ENCODE measurements at regions not wholly inside any gene's neighbourhood (a gene's known extent, or its start where the extent isn't known, plus 50 kb on each side); places are given as distances from the start of the nearest gene placed in this dataset.

DNA sequence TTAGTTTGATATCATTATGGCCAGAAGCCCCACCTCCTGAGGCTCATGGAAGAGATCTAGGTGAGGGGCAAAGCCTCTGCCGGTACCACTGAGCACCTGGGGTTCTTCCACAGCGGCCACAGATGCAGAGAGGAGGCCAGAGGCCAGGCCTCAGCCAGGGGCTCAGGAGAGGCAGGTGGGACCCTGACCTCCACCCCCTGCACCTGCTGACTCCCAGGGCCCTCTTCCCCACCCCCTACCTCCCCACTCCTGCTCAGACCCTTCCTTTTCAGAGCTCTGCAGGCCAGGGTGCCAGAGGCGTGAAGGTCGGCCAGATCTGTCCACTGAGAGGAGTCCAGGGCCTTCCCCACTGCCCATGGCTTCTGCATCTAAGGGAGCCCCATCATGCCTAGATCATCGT lies 178.7 kb upstream of the PPP2R2D start:
- no peak overlapping the region for H3K4me3 ChIP-seq (ENCODE audit: low read length)
- DNase-seq (ENCODE audit: low read depth), result no peak
- H3K9ac ChIP-seq (ENCODE audit: low read length), result no peak overlapping the region
- H3K36me3 ChIP-seq (ENCODE audit: control insufficient read depth, insufficient read depth, low read length, severe bottlenecking), result no peaks in the 10 kb centered on the region
- peaks cover 3% of the 10 kb centered on the region for H3K27me3 ChIP-seq (replicated peaks; ENCODE audit: control insufficient read depth, insufficient read depth, low read length)
- no peaks in the 10 kb centered on the region for H3K4me1 ChIP-seq (ENCODE audit: control insufficient read depth, insufficient read depth, low read length)
- no peaks in the 10 kb centered on the region for H3K9me3 ChIP-seq (ENCODE audit: control insufficient read depth, low read length)

DNA sequence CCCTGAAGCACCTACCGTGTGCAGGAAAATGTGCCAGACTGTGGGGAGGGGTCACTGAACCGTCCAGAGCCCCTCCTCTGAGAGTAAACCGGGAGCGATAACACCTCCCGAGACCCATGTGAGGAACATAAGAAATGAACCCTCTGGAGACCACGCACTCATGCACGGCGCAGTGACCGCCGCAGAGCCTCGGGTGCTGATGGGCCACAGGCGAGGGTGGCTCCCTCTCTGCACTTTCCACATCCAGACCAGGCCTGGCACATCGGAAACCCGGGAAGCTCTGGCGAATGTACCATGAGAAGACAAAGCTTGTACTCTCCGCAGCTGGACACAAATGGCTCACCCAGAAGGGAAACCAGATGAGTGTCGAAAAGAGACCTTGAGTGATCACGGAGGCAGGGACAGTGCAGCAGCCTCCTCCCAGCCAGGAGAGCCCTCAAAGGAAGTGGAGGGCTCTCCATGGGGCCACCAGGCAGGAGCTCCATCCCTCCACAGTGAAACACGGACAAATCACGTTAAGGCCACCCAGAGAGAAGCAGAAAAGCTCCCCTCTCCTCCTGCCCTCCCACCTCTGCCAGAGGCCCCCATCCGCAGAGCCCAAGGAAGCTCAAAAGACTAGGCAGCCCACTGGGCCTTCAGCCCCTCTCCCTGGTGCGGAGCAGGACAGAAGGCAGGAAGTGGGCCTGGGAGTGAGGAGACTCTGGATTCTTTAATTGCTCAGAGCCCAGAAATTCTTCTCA lies 178.1 kb upstream of the PPP2R2D start:
- Histone ChIP-seq H3K4me3 (ENCODE audit: low read length) (no peak overlapping the region), H3K36me3 (ENCODE audit: control insufficient read depth, insufficient read depth, low read length, severe bottlenecking) (no peaks in the 10 kb centered on the region), H3K9ac (ENCODE audit: low read length) (no peak overlapping the region), H3K4me1 (ENCODE audit: control insufficient read depth, insufficient read depth, low read length) (no peaks in the 10 kb centered on the region), H3K27me3 (replicated peaks; ENCODE audit: control insufficient read depth, insufficient read depth, low read length) (peaks cover 3% of the 10 kb centered on the region), H3K9me3 (ENCODE audit: control insufficient read depth, low read length) (no peaks in the 10 kb centered on the region)
- DNase-seq (ENCODE audit: low read depth), result no peak

DNA sequence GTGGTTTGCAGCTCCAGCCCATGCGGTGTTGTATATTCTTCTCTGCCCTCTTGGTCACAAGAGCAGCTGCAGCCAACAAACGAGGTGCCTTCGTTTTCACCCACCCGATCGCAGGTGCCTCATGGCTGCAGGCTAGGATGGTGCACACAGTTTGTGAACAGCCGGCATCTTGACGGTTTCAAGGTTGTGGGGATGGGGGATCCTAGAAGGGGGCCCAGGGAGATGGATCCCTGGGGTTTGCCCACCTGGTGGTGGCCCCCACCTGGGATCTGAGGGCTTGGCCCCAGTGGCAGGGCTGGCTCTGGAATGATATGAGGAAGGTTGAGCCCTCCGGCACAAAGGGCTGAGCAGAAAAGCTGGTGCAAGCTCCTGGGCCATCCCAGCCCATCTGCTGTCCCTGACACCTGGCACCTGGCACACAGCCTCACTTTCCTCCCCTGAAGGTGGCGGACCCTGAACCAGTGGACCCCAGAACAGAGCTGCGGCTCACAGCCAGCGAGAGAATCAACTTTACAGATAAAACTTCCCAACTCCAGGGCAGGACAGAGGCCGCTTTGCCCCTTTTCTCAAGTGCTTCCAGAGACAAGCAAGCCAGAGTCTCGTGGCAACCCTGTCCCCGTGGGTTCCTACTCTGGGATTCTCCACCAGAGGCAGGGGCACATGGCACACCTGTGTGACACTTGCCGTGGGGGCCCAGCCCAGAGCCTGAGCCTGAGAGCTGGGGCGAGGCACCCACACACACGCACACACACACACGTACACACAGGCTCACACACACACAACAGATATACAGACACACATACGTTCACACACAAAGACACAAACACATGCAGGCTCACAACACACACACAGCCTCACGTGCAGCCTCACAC lies 177.3 kb upstream of the PPP2R2D start:
- no peak for DNase-seq (ENCODE audit: low read depth)
- H3K9me3 ChIP-seq (ENCODE audit: control insufficient read depth, low read length), result no peaks in the 10 kb centered on the region
- H3K9ac ChIP-seq (ENCODE audit: low read length), result no peak overlapping the region
- H3K4me3 ChIP-seq (ENCODE audit: low read length), result no peak overlapping the region
- no peaks in the 10 kb centered on the region for H3K36me3 ChIP-seq (ENCODE audit: control insufficient read depth, insufficient read depth, low read length, severe bottlenecking)
- H3K4me1 ChIP-seq (ENCODE audit: control insufficient read depth, insufficient read depth, low read length), result no peaks in the 10 kb centered on the region
- H3K27me3 ChIP-seq (replicated peaks; ENCODE audit: control insufficient read depth, insufficient read depth, low read length), result peaks cover 3% of the 10 kb centered on the region

DNA sequence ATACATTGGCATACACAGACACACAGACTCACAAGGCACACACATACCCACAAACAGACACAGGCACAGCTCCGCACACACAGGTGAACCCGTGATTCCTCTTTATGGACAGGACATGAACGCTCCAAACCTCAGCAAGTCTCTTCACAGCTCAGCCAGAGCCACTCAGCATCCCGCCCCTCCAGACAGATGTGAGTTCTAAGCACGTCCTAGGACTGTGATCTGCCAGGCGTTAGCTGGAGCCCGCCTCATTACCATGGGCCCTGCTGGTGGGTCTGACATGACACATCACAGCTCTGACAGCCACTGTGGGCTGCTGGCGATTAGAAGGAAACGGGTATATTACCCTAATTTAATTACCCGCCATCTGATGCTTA lies 176.7 kb upstream of the PPP2R2D start:
- no peak overlapping the region for H3K9ac ChIP-seq (ENCODE audit: low read length)
- no peaks in the 10 kb centered on the region for H3K36me3 ChIP-seq (ENCODE audit: control insufficient read depth, insufficient read depth, low read length, severe bottlenecking)
- H3K9me3 ChIP-seq (ENCODE audit: control insufficient read depth, low read length), result no peaks in the 10 kb centered on the region
- H3K4me3 ChIP-seq (ENCODE audit: low read length), result no peak overlapping the region
- no peaks in the 10 kb centered on the region for H3K4me1 ChIP-seq (ENCODE audit: control insufficient read depth, insufficient read depth, low read length)
- H3K27me3 ChIP-seq (replicated peaks; ENCODE audit: control insufficient read depth, insufficient read depth, low read length), result peaks cover 3% of the 10 kb centered on the region
- no peak for DNase-seq (ENCODE audit: low read depth)

DNA sequence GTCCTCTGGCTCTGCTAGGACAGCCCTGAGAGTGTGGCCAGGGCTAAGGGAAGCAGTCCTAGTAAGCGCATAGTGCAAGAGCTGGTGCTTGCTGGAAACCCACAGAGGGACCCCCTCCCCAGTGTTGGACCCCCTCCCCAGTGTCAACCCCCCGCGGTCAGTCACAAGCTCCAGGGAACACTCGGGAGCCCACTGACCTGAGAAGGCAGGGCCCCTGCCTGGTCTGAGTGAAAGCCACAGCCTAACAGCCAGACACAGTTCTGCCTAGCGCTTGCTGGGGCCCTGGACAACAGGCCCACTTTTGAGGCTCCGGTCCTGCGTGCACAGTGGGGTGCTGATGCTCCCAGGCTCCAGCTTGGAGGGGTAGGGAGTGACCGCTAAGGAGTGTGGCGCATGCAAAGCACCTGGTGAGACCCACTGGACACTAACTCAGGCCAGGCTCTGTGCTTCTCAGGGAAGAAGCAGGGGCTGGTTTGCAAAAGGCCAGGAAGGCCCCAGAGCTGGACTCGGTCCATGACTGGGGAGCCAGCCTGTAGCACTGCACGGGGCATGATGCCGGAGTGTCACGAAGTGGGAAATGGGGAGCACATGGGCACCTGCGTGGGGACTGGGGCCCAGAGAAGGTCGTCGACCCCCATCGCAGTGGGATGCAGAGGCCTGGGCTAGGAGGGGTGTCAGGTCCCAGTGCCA lies 175.8 kb upstream of the PPP2R2D start:
- DNase-seq (ENCODE audit: low read depth), result no peak
- Histone ChIP-seq H3K27me3 (replicated peaks; ENCODE audit: control insufficient read depth, insufficient read depth, low read length) (peaks cover 3% of the 10 kb centered on the region), H3K9ac (ENCODE audit: low read length) (no peak overlapping the region), H3K4me3 (ENCODE audit: low read length) (no peak overlapping the region), H3K9me3 (ENCODE audit: control insufficient read depth, low read length) (no peaks in the 10 kb centered on the region), H3K36me3 (ENCODE audit: control insufficient read depth, insufficient read depth, low read length, severe bottlenecking) (no peaks in the 10 kb centered on the region), H3K4me1 (ENCODE audit: control insufficient read depth, insufficient read depth, low read length) (no peaks in the 10 kb centered on the region)

DNA sequence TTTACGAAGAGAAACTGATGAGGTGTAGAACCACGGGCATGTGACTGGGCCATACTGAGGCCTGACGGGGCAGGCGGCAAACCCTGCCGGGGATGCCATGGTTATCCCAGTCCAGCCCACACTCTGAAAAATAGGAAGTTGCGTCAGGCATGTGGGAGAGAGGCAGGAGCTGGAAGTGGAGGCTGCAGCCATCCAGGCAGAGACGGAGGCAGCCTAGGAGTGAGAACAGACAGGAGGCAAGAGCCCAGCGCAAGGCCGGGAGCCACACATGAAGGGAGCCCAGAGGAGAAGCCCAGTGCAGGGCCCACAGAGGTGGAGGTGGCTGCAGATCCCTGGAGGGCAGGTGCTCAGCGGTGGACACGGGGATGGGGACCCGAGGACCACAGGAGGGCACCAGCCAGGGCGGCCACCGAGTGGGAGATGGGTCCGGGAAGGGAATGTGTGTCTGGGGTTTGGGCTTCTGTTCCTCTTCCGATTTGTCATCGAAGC lies 175.2 kb upstream of the PPP2R2D start:
- Histone ChIP-seq H3K4me1 (ENCODE audit: control insufficient read depth, insufficient read depth, low read length) (no peaks in the 10 kb centered on the region), H3K9me3 (ENCODE audit: control insufficient read depth, low read length) (no peaks in the 10 kb centered on the region), H3K4me3 (ENCODE audit: low read length) (no peak overlapping the region), H3K36me3 (ENCODE audit: control insufficient read depth, insufficient read depth, low read length, severe bottlenecking) (no peaks in the 10 kb centered on the region), H3K9ac (ENCODE audit: low read length) (no peak overlapping the region), H3K27me3 (replicated peaks; ENCODE audit: control insufficient read depth, insufficient read depth, low read length) (peaks cover 3% of the 10 kb centered on the region)
- DNase-seq (ENCODE audit: low read depth), result no peak

DNA sequence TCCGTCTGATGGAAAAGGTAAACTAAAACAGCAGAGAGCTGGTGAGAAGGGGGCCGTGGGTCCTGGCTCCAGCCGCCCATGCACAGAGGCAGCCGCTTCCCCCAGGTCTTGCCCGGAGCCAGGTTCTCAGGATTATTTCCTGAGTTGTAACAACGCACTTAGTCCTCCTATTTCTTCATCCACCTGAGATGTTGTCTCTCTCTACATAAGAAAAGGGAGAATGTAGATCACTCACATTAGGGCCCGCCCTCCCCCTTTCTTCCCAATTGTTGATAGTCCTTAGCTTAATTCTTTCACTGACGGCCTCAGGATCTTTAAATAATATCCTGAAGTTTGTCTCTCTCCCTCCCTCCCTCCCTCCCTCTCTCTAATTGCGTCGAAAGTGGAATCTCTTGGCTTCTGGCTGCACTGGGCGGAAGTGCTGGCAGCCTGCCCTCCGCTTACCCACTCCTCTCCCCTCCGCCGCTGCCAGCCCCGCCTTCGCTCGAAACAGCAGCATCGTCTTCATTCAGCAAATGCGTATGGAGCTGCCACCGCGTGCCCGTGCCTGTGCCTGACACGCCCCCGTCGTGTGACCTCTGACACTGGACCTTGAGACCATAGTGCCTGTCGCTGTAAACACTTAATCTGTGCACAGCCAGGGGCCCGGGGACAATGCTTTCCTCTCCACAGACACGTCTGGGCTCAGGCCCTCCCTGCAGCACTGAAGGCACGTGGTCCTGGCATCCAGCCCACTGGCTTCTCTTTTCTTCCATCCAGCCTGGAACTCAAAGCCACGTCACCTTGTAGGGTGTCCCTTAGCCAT lies 174.5 kb upstream of the PPP2R2D start:
- Histone ChIP-seq H3K9me3 (ENCODE audit: control insufficient read depth, low read length) (no peaks in the 10 kb centered on the region), H3K4me1 (ENCODE audit: control insufficient read depth, insufficient read depth, low read length) (no peaks in the 10 kb centered on the region), H3K36me3 (ENCODE audit: control insufficient read depth, insufficient read depth, low read length, severe bottlenecking) (no peaks in the 10 kb centered on the region), H3K27me3 (replicated peaks; ENCODE audit: control insufficient read depth, insufficient read depth, low read length) (peaks cover 3% of the 10 kb centered on the region), H3K4me3 (ENCODE audit: low read length) (no peak overlapping the region), H3K9ac (ENCODE audit: low read length) (no peak overlapping the region)
- no peak for DNase-seq (ENCODE audit: low read depth)

DNA sequence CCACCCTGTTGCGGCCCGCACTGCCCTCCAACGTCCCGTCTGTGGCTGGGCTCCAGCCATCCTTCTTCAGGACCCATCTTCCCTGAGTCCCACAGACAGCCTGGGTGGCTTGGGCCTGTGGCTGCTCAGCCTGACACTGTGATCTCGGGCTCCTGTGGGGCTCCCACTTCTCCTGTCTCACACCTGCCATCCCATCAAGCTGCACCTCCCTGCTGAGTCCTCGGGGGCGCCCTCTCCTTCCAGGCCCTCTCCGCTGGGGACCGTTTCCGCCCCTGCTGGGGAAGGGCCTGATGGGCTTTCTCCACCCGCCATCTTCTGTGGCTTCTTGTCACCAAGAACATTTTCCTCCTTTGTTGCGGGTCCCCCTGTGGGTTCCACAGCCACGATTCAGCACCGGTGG lies 173.8 kb upstream of the PPP2R2D start:
- Histone ChIP-seq H3K9ac (ENCODE audit: low read length) (no peak overlapping the region), H3K4me3 (ENCODE audit: low read length) (no peak overlapping the region), H3K36me3 (ENCODE audit: control insufficient read depth, insufficient read depth, low read length, severe bottlenecking) (no peaks in the 10 kb centered on the region), H3K4me1 (ENCODE audit: control insufficient read depth, insufficient read depth, low read length) (no peaks in the 10 kb centered on the region), H3K27me3 (replicated peaks; ENCODE audit: control insufficient read depth, insufficient read depth, low read length) (peaks cover 3% of the 10 kb centered on the region), H3K9me3 (ENCODE audit: control insufficient read depth, low read length) (peaks cover 3% of the 10 kb centered on the region)
- no peak for DNase-seq (ENCODE audit: low read depth)

DNA sequence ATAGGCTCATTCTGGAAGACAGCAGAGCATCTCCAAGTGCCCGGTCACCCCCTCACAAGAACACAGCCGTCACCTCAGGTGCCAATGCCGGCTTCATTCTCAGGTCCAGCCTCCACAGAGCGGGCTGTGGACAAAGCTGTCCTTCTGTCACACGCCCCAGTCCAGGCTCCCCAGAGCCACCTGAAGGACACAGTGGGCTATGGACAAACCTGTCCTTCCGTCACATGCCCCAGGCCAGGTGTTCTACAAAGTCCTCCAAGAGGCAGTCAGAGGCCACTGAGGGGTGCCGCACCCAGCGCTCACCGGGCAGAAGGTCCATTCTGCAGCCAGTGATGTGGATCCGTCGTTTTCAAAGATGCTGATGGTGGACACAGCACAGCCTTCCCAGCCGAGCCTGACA lies 173.2 kb upstream of the PPP2R2D start:
- no peaks in the 10 kb centered on the region for H3K36me3 ChIP-seq (ENCODE audit: control insufficient read depth, insufficient read depth, low read length, severe bottlenecking)
- H3K4me1 ChIP-seq (ENCODE audit: control insufficient read depth, insufficient read depth, low read length), result no peaks in the 10 kb centered on the region
- peaks cover 9% of the 10 kb centered on the region for H3K9me3 ChIP-seq (ENCODE audit: control insufficient read depth, low read length)
- H3K4me3 ChIP-seq (ENCODE audit: low read length), result no peak overlapping the region
- no peak overlapping the region for H3K9ac ChIP-seq (ENCODE audit: low read length)
- H3K27me3 ChIP-seq (replicated peaks; ENCODE audit: control insufficient read depth, insufficient read depth, low read length), result peaks cover 3% of the 10 kb centered on the region
- DNase-seq (ENCODE audit: low read depth), result no peak

DNA sequence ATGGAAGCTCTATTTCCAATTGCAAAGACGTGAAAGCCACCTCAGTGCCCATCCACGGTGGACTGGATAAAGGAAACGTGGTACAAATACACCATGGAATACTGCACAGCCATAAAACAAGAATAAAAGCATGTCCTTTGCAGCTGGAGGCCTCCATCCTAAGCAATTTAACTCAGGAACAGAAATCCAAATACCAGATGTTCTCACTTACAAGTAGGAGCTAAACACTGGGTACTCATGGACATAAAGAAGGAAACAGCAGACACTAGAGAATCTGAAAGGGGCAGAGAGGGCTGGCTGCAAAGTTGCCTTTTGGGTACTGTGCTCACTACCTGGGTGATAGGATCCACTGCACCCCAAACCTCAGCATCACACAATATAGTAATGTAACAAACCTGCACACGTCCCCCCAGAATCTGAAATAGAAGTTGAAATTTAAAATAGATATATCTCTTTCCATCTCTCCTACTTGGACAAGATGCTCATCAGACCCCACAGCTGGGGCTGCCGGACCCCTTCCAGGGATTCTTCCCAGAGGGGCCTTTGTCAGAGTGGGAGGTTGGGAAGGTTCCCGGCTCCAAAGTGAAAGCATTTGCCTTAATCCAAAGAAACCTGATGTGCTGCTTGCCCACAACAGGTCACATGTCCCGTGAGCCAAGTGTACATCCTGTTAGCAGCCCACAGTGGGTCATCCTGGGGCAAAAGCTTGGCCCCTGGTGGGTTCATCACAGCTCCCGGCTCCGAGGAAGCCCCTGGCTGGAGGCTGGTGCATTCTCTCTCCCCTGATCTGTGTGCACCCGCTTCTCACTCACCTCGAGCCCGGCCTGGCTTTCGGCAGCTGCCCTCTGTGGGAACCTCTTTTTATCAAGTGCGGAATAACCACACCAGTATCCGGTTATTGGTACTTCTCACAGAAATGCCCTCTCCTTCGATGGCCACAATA lies 172.3 kb upstream of the PPP2R2D start:
- Histone ChIP-seq H3K4me3 (ENCODE audit: low read length) (no peak overlapping the region), H3K9me3 (ENCODE audit: control insufficient read depth, low read length) (peaks cover 13% of the 10 kb centered on the region), H3K9ac (ENCODE audit: low read length) (no peak overlapping the region), H3K4me1 (ENCODE audit: control insufficient read depth, insufficient read depth, low read length) (no peaks in the 10 kb centered on the region), H3K36me3 (ENCODE audit: control insufficient read depth, insufficient read depth, low read length, severe bottlenecking) (no peaks in the 10 kb centered on the region), H3K27me3 (replicated peaks; ENCODE audit: control insufficient read depth, insufficient read depth, low read length) (peaks cover 3% of the 10 kb centered on the region)
- DNase-seq (ENCODE audit: low read depth), result no peak

Data from adipocyte (in vitro differentiated cells).